ENCODE measurements at regions not wholly inside any gene's neighbourhood (a gene's known extent, or its start where the extent isn't known, plus 50 kb on each side); places are given as distances from the start of the nearest gene placed in this dataset.

GRCh38 chr5:125834438-125835115 is 588.6 kb upstream of the GRAMD2B start:
- ATAC-seq (ENCODE audit: insufficient read depth, low FRiP score) (no peak), DNase-seq (peak in 1 of 3 donors; percentile 2)
- 83 to 90% methylated on average over 10 of the region's 10 CpGs for WGBS, 2 donors
- H3K4me1 ChIP-seq (ENCODE audit: control insufficient read depth in 5 of 5, insufficient read depth in 5 of 5, low read length in 5 of 5): peaks cover 0 to 12% (median 0%) of the 10 kb centered on the region in 5 donors
- no peaks in the 10 kb centered on the region for H3K9me3 ChIP-seq (ENCODE audit: control insufficient read depth in 4 of 4, insufficient read depth in 3 of 4, low read length in 3 of 4)
- no peak overlapping the region for H3K27ac ChIP-seq (ENCODE audit: low read depth in 1 of 2, low read length in 1 of 2)
- no peak overlapping the region for H3K4me3 ChIP-seq
- no peak for TF ChIP-seq CTCF (IDR thresholded peaks at IDR 0.05; ENCODE audit: control extremely low read depth, extremely low read depth)
- H3K9ac ChIP-seq (ENCODE audit: insufficient read depth in 1 of 2, low read length in 2 of 2): no peak overlapping the region
- no peaks in the 10 kb centered on the region for H3K36me3 ChIP-seq (ENCODE audit: control insufficient read depth in 4 of 4, insufficient read depth in 4 of 4, low read length in 4 of 4)
- no peaks in the 10 kb centered on the region for H3K27me3 ChIP-seq (ENCODE audit: control insufficient read depth in 3 of 3, insufficient read depth in 3 of 3, low read length in 2 of 3)

GRCh38 chr5:125835293-125836172 is 587.7 kb upstream of the GRAMD2B start:
- ATAC-seq (ENCODE audit: insufficient read depth, low FRiP score): no peak
- WGBS, 2 donors: 21 to 30% methylated on average over 11 of the region's 11 CpGs
- Histone ChIP-seq H3K27me3 (ENCODE audit: control insufficient read depth in 3 of 3, insufficient read depth in 3 of 3, low read length in 2 of 3) (no peaks in the 10 kb centered on the region), H3K27ac (ENCODE audit: low read depth in 1 of 2, low read length in 1 of 2) (no peak overlapping the region), H3K4me1 (ENCODE audit: control insufficient read depth in 5 of 5, insufficient read depth in 5 of 5, low read length in 5 of 5) (peaks cover 0 to 12% (median 0%) of the 10 kb centered on the region in 5 donors), H3K9ac (ENCODE audit: insufficient read depth in 1 of 2, low read length in 2 of 2) (no peak overlapping the region), H3K4me3 (no peak overlapping the region), H3K9me3 (ENCODE audit: control insufficient read depth in 4 of 4, insufficient read depth in 3 of 4, low read length in 3 of 4) (no peaks in the 10 kb centered on the region), H3K36me3 (ENCODE audit: control insufficient read depth in 4 of 4, insufficient read depth in 4 of 4, low read length in 4 of 4) (no peaks in the 10 kb centered on the region)
- peak; percentile 59 to 85 (median 77) for DNase-seq
- TF ChIP-seq CTCF (IDR thresholded peaks at IDR 0.05; ENCODE audit: control extremely low read depth, extremely low read depth): peak; percentile 26

GRCh38 chr5:125836256-125836655 is 587.0 kb upstream of the GRAMD2B start:
- Histone ChIP-seq H3K36me3 (ENCODE audit: control insufficient read depth in 4 of 4, insufficient read depth in 4 of 4, low read length in 4 of 4) (no peaks in the 10 kb centered on the region), H3K9me3 (ENCODE audit: control insufficient read depth in 4 of 4, insufficient read depth in 3 of 4, low read length in 3 of 4) (no peaks in the 10 kb centered on the region), H3K4me3 (no peak overlapping the region), H3K27me3 (ENCODE audit: control insufficient read depth in 3 of 3, insufficient read depth in 3 of 3, low read length in 2 of 3) (no peaks in the 10 kb centered on the region), H3K27ac (ENCODE audit: low read depth in 1 of 2, low read length in 1 of 2) (no peak overlapping the region), H3K9ac (ENCODE audit: insufficient read depth in 1 of 2, low read length in 2 of 2) (no peak overlapping the region), H3K4me1 (ENCODE audit: control insufficient read depth in 5 of 5, insufficient read depth in 5 of 5, low read length in 5 of 5) (peaks cover 0 to 12% (median 0%) of the 10 kb centered on the region in 5 donors)
- no peak for TF ChIP-seq CTCF (IDR thresholded peaks at IDR 0.05; ENCODE audit: control extremely low read depth, extremely low read depth)
- DNase-seq (peak in 1 of 3 donors; percentile 11), ATAC-seq (ENCODE audit: insufficient read depth, low FRiP score) (no peak)
- WGBS, 2 donors: 79 to 90% methylated on average over 2 of the region's 2 CpGs

All from lung (tissue), 11 donors.